NCI-H1694 (cell line): ENCODE measurements at regions not wholly inside any gene's neighbourhood (a gene's known extent, or its start where the extent isn't known, plus 50 kb on each side); places are given as distances from the start of the nearest gene placed in this dataset.
"Not testable (repeated sequence)": the region's sequence is repeated elsewhere in the genome, so short reads cannot be mapped to it uniquely, and the experiment has no call there.

ENCODE experiments used
- DNase-seq: peaks from one replicate; lab custom pipeline; 2025; lab: John Stamatoyannopoulos, UW

DNA sequence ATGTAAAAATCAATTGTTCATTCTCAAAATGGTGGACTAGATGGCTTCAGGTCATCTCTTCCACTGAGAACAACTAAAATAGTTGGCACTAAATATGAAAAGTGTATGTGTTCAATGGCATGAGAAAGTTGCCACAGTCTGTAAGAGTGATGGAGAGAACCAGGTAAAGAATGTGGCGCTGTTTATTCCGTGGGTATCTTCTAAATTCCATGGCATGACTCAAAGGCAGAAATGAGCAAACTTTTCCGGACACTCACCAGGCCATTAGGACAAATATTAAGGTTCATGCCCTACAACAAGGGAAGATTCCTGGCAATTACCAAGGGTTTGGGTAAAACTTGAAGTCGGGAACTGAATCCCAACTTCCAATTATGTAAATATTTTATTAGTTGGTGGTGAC is 825.4 kb upstream of the CDH6 start:
- DNase-seq: no peak

DNA sequence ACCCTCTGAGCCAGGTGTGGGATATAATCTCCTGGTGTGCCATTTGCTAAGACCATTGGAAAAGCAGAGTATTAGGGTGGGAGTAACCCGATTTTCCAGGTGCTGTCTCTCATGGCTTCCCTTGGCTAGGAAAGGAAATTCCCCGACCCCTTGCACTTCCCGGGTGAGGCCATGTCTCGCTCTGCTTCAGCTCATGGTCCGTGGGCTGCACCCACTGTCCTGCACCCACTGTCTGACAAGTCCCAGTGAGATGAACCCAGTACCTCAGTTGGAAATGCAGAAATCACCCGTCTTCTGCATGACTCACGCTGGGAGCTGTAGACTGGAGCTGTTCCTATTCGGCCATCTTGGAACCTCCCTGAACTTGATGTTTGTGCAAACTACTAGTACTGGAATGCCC is 828.5 kb upstream of the CDH6 start:
- DNase-seq: not testable (repeated sequence)

DNA sequence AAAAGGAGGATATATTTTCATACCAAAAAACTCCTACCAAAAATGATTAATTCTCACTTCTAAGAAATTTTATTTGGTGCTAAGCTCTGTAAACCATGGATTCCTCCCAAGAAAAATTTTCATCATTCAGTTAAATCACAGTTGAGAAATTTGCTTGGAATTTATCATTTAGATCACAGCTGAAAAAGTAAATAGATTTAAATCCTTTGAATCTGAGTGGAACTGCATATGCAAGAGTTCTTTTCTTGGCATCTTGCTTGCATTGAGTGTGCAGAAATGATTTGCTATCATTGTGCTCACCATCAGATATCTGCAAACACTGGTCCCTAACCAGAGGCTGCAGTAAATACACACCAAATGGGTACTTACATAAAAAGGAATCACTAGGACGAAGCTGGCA is 836.1 kb upstream of the CDH6 start:
- DNase-seq: no peak

DNA sequence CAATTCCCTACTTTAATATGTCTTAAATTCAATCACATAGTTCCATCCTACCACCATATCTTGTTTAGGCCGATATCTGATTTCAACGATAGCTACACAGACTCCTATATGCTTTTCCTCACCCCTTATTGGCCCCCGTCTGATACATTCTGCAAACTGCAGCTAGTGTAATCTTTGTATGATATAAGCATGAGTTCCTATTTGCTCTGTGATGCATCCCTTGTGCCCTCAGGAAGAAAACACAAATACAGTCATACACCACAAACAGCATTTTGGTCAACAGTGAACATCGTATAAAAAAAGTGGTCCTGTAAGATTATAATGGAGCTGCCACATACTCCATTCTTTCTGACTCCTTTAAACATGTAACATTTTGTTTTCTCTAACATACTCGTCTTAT is 837.8 kb upstream of the CDH6 start:
- no peak for DNase-seq

DNA sequence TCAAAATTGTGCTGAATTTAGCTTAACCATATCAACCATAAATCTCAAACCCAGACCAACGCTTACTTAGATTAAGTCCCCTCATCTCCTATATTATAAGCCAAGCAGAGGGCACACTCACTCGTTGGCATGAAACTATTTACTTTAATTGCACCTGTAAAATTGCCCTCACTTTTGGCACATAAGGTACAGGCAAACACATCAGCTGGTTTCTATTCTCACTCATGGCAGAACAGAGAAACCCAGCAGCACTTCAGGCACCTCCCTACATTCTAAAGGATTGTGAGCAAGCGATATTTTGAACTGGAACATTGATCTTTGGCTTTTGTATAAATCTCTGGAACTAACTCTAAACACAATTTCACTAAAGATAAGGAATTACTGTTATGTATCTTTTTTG is 845.6 kb upstream of the CDH6 start:
- DNase-seq: no peak

DNA sequence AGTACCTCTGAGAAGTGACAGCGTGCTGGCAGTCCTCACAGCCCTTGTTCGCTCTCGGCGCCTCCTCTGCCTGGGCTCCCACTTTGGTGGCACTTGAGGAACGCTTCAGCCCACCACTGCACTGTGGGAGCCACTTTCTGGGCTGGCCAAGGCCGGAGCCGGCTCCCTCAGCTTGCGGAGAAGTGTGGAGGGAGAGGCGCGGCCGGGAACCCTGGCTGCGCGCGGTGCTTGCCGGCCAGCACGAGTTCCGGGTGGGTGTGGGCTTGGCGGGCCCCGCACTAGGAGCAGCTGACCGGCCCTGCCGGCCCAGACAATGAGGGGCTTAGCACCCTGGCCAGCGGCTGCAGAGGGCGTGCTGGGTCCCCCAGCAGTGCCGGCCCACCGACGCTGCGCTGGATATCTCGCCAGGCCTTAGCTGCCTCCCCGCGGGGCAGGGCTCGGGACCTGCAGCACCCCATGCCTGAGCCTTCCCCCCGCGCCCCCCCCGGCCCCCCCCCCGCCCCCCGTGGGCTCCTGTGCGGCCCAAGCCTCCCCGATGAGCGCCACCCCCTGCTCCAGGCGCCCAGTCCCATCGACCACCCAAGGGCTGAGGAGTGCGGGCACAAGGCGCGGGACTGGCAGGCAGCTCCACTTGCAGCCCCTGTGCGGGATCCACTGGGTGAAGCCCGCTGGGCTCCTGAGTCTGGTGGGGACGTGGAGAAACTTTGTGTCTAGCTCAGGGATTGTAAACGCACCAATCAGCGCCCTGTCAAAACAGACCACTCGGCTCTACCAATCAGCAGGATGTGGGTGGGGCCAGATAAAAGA is 847.7 kb upstream of the CDH6 start:
- DNase-seq: not testable (repeated sequence)

DNA sequence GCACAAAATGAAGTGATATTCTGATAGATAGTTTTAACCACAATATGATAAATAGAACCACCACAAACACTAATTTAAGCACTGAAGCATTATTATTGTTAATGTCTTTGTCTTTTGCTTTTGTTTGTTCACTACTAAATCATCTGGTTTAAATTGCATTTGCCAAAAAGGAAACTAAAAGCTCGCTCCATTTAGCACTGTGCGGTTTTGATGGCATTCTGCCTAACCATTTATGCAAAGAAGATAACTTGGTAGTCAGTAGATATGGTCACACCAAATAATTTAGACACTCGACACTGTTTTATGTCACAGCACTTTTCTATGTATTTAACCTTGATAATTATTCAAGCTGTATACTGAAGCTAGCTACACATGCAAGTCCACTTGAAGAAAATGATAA is 849.8 kb upstream of the CDH6 start:
- DNase-seq: no peak

DNA sequence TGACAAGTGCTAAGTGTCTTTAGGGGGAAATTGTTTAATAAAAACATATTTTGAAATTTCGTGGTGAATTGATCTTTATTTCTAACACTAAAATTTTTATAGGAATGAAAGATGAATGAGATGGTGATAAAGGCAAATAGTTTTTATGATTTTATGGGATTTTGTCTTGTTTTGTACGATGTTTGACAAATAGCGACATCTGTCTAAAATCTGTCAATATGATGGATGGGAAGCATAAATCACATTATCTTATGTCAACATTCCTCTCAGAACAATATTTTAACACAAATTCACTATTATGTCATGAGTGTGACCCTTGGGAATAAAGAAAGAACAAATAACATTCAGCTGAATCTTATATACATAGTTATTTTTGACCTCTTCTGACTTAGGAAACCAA is 852.0 kb upstream of the CDH6 start:
- DNase-seq: no peak

DNA sequence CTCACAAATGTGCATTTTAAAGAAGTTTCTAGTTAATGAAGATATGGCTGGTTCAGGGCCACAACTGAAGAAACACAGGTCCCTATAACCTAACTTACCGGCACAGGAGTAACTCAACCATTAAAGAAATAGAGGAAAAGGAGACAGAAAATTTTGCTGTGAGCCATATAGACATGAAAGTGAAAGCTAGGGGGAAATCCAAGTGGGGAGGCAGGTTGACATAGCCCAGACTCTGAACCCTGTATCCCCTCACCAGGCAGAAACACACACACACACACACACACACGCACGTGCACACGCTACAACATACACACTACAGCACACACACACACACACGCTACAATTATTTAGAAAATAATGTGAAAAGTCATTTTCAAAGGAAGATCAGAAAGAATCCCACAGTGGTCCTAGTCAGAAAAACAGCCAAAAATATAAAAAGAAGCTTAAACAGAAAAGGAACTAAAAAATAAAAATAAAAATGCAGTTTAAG is 856.4 kb upstream of the CDH6 start:
- no peak for DNase-seq

DNA sequence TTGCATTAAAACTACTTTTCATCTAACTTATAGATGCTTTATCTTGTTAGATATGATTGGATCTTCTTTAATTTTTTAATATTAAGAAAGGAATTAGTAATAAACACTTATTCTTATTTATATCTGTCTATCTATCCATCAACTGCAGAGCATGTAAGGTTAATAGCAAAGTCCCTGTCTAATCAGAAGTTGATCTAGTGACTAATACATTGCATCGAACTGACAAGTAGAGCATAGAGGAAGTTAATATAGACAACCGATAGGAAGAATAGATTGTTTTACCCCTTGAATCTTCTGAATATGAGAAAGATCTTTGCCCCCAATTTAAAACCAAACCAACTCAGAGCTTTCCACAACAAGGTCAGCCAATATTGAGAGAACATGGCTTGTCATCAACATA is 862.0 kb upstream of the CDH6 start:
- DNase-seq: no peak

DNA sequence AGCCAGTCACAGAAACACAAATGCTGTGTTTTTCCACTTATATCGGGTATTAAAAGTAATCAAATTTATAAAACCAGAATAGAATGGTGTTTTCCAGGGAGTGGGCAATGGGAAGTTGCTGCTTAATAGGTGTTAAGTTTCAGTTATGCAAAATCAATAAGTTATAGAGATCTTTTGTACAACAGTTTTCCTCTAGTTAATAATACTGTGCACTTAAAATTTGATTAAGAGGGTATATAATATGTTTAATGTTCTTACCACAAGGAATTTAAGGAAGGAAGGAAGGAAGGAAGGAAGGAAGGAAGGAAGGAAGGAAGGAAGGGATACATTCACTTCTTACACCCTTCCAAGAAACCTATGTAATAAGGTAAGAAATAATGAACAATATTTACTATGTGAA is 867.7 kb upstream of the CDH6 start:
- DNase-seq: no peak

DNA sequence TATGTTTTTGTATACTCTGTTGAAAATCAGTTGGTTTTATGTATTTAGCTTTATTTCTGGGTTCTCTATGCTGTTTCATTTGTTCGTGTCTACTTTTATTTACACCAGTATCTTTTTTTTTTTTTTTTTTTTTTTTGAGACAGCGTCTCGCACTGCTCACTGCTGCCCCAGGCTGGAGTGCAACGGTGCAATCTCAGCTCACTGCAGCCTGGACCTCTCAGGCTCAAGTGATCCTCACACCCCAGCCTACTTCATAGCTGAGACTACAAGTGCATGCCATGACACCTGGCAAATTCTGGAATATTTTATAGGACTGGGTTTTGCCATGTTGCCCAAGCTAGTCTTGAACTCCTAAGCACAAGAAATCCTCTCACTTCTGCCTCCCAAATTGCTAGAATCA is 869.4 kb upstream of the CDH6 start:
- no peak for DNase-seq

DNA sequence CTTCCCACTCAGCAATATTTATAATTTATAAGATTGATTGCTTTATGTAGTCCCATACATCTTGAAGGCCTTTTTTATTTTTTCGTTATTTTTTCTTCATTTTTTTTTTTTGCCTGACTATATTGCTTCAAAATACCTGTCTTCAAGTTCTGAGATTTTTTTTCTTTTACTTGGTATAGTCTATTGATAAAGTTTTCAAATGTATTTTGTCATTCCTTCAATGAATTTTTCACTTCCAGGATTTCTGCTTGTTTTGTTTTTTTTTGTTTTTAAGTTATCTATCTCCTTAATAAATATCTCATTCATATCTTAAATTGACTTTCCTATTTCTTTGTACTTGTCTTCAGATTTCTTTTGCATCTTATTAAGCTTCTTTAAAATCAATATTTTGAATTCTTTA is 905.6 kb upstream of the CDH6 start:
- DNase-seq: no peak

DNA sequence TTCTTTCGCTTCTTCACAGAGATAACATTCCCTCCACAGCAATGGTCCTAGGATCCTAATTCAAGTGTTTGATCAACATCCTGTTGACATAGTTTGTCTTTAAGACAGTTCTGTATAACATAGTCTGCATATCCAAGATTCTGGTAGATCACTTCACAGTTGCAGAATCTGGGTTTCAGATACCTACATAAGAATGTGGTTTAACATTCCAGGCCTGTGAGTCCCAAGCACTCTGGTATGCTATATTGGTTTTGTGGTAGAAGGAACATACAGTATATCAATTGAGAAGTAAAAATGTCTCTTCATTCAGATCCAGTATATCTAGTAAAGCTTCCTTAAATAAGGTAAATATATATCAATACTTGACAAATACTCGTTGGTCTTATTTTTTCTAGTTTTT is 914.2 kb upstream of the CDH6 start:
- no peak for DNase-seq

DNA sequence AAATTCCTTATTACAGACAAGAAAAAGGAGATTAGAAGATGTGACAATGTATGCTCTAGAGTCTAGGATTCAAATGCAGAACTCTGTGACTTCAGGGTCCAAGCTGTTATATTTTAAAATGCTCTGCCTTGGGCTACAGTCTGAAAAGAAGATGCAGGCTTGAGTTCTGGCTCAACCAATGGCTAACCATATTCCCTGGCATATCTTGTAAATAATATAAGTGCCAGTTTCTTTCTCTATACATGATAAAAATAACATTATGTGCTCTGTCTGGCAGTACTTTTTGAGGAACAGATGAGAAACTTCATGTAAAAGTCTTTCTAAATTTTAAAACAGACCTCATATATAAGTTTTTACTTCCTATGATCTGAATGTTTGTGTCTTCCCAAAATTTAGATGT is 926.5 kb upstream of the CDH6 start:
- DNase-seq: no peak

DNA sequence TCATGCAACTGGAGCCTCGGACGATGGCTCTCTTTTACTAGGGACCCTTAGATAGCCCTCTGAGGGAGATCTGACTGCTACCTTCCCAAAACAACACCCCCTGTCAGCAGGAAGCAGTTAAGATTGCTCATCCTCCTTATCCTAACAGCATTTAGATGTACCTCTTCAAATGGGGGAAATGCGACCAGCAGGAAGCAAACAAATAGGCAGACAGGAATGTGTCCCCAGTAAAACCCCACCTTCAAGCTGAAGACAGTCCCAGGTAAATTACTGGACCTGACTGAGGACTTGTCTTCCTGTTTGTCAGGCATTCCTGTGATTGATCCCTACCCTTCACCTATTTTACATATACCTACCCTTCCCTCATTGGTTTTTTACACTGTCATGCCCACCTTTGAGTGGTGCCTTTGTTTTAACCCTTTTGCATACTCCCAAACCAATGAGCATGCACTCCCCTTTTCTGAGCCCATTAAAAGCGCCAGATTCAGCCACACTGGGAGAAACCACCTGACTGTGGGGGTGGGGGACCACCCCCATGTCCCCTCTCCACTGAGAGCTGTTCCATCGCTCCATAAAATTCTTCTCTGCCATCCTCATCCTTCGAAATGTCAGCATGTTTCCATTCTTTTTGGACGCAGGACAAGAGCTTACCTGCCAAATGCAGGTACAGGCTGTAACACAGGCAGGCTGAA is 954.0 kb upstream of the CDH6 start:
- no peak for DNase-seq

DNA sequence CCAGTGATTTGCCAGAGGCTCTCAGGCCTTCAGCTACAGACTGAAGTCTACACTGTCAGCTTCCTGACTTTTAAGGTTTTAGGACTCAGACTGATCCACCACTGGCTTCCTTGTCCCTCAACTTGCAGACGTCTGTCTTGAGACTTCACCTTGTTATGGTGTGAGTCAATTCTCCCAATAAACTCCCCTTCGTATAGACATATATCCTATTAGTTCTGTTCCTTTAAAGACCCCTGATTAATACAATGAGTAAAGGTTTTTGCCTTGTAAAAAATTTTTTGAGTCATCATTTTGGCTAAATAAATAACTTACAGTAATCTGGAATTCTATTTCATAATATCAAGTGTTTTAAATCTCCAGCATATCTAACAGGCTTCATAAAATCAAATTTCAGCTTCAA is 956.3 kb upstream of the CDH6 start:
- DNase-seq: no peak

DNA sequence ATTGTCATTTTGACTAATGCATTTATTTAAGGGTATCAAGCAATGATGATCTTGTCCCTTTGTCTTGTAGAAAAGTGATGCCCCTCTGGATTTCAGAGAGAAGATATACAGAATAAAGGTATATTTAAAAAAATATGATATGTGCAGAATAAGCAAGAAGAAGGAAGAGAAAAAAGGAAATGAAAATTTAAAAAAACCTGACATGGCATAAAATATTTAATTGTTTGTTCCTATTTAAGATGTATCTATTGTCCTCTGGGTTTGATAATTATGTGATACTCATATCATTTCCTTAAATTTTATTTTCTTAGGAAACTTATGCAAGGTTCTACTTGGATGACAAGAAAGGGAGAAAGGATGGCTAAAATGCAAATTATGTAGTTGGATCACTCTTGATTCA is 983.7 kb upstream of the CDH6 start:
- DNase-seq: no peak

DNA sequence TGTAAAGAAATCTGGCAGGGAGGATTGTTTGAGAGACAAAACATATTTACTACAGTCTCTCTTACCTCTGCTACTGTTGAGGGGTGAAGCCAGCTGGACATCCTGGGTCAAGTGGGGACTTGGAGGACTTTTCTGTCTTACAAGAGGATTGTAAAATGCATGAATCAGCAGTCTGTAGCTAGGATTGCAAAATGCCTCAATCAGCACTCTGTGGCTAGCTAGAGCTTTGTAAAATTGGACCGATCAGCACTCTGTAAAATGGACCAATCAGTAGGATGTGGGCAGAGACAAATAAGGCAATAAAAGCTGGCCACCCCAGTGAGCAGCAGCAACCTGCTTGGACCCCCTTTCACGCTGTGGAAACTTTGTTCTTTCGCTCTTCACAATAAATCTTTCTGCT is 995.8 kb upstream of the CDH6 start:
- no peak for DNase-seq

DNA sequence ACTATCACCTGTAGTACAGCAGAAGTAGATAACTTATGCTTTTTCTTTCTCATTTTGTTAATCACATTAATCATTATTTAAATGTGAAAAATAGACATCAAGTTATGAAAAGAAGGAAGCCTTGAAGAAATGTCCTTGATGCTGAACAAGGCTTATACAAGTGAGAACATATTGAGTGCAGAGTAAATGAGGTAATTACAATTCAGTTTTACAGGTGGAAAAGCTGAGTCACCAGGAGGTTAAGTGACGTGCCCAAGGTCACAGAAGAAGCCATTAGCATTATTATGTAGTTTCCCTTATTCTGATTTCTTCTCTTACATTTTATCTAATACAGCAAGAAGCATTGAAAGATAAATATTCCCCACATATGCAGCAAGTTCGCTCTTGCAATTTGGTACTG is 998.5 kb upstream of the CDH6 start:
- DNase-seq: no peak

DNA sequence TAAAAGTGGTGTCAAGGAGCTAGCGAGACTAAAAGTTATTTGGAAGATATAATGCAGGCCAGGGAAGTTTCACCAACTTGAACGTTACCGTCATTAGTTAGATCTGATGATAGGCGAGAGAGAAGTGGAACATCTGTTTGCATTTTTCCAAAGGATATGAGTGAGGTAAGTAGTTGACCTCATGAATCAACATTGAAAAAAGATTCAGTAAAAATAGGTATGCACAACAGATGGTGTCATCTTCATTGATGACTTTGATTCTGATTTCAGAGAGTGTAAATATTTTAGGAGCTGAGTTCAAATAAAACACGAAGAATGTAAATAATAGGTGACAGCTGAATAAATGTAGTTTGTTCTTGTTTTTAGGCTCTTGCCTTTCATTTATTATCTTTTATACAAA is 998.9 kb upstream of the CDH6 start:
- no peak for DNase-seq

DNA sequence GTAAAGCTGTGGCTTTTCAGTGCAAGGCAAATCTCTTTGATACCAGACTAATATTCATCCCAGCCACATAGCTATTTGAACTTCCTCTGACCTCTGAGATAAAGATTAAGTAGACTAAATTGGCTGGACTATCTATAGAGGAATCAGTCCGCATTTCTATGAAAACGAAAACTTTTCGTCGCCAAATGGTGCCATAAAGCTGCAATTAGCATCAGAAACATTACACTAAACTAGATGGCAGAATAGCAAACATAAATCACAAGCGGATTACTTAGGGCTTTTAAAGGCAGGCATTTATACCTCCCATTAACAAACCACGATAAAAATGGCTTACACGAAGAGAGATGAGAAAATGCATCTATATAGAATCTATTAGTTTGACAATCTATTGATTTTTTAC is 1009.7 kb upstream of the CDH6 start:
- no peak for DNase-seq

DNA sequence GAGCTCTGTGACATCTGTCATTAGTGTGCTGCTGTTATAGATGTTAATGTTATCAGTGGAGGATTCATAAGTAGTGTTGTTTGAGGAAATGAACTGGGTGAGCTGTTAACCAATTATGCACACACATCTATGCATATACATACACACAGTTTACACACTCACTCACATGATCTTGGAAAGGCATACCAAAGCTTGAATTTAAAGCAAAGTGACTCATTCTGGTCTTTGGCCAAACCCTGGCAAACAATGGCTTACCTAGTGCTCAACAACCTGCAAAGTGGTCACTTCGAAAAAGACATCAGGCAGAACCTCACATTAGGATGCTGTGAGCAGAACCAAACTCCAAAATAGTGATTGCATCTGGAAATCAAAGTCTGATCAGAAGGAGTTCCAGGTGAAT is 1037.3 kb upstream of the CDH6 start:
- DNase-seq: no peak

DNA sequence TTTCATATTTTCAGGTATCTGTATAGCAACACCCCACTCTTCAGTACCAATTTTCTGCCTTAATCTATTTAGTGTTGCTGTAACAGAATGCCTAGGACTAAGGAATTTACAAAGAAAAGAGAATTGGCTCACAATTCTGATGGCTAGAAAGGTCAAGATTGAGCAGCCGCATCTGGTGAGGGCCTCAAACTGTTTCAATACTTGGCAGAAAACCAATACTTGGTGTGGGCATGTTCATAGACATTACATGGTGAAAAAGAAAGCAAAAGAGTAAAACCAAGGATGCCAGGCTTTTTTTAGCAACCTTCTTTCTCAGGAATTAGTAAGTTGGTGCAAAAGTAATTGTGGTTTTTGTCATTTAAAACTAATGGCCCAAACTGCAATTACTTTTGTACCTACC is 1041.1 kb upstream of the CDH6 start:
- no peak for DNase-seq
